ENCODE measurements at regions not wholly inside any gene's neighbourhood (a gene's known extent, or its start where the extent isn't known, plus 50 kb on each side); places are given as distances from the start of the nearest gene placed in this dataset.

DNA sequence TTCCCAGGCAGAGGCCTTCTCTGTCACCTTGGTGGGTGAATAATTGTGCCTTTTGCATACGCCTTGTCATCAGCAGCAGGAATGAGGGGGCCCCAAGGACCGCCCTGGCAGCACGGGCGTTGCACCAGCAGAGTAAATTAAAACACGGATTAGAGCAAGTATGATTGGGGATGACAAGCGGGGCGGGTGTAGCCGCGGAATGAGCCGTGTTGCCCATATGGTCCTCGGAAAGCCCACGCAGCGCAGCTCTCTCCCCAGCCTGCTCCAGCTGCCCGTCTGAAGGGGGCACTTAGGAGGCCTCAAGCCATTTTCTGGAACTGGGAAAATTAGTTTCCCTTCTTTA, 299.4 kb upstream of the IRX3 start:
- TF ChIP-seq, protein P1, sequence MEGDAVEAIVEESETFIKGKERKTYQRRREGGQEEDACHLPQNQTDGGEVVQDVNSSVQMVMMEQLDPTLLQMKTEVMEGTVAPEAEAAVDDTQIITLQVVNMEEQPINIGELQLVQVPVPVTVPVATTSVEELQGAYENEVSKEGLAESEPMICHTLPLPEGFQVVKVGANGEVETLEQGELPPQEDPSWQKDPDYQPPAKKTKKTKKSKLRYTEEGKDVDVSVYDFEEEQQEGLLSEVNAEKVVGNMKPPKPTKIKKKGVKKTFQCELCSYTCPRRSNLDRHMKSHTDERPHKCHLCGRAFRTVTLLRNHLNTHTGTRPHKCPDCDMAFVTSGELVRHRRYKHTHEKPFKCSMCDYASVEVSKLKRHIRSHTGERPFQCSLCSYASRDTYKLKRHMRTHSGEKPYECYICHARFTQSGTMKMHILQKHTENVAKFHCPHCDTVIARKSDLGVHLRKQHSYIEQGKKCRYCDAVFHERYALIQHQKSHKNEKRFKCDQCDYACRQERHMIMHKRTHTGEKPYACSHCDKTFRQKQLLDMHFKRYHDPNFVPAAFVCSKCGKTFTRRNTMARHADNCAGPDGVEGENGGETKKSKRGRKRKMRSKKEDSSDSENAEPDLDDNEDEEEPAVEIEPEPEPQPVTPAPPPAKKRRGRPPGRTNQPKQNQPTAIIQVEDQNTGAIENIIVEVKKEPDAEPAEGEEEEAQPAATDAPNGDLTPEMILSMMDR (IDR thresholded peaks at IDR 0.05; ENCODE audit: poor library complexity, severe bottlenecking) = no peak
- TF ChIP-seq, protein P2, sequence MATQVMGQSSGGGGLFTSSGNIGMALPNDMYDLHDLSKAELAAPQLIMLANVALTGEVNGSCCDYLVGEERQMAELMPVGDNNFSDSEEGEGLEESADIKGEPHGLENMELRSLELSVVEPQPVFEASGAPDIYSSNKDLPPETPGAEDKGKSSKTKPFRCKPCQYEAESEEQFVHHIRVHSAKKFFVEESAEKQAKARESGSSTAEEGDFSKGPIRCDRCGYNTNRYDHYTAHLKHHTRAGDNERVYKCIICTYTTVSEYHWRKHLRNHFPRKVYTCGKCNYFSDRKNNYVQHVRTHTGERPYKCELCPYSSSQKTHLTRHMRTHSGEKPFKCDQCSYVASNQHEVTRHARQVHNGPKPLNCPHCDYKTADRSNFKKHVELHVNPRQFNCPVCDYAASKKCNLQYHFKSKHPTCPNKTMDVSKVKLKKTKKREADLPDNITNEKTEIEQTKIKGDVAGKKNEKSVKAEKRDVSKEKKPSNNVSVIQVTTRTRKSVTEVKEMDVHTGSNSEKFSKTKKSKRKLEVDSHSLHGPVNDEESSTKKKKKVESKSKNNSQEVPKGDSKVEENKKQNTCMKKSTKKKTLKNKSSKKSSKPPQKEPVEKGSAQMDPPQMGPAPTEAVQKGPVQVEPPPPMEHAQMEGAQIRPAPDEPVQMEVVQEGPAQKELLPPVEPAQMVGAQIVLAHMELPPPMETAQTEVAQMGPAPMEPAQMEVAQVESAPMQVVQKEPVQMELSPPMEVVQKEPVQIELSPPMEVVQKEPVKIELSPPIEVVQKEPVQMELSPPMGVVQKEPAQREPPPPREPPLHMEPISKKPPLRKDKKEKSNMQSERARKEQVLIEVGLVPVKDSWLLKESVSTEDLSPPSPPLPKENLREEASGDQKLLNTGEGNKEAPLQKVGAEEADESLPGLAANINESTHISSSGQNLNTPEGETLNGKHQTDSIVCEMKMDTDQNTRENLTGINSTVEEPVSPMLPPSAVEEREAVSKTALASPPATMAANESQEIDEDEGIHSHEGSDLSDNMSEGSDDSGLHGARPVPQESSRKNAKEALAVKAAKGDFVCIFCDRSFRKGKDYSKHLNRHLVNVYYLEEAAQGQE (IDR thresholded peaks at IDR 0.05; ENCODE audit: borderline replicate concordance) = peak; percentile 27
- no peak for TF ChIP-seq POLR2AphosphoS5 (IDR thresholded peaks at IDR 0.05)
